Keratinocyte (primary cell): ENCODE measurements at regions not wholly inside any gene's neighbourhood (a gene's known extent, or its start where the extent isn't known, plus 50 kb on each side); places are given as distances from the start of the nearest gene placed in this dataset.

Experiments used
- DNase-seq: peaks from one replicate; pipeline ENCODE4 v3.0.0-alpha.2; 2011; ENCODE audit warnings: low read depth, missing footprints, low spot score
- FAIRE-seq: peaks from 2 replicates; lab custom pipeline; 2011; peaks lifted over from hg19 to GRCh38; lab: Jason Lieb, UNC
- H2AFZ ChIP-seq: 2 replicates; pipeline ENCODE4 v1.6.0; 2012; ENCODE audit warnings: low read length, control low read depth, inconsistent platforms; ENCODE audit not compliant: control insufficient read depth
- H3K27ac ChIP-seq: 2 replicates; pipeline ENCODE4 v1.5.1; 2011; ENCODE audit warnings: low read length; ENCODE audit not compliant: control insufficient read depth, insufficient read depth
- H3K27me3 ChIP-seq: 3 replicates; pipeline ENCODE4 v1.6.0; 2011; ENCODE audit warnings: low read length; ENCODE audit not compliant: control insufficient read depth, insufficient read depth; ENCODE audit errors: extremely low read depth
- H3K36me3 ChIP-seq, 2 experiments: 2 replicates in 1 of 2; 3 replicates in 1 of 2; pipeline ENCODE4 v1.5.1; 2011; ENCODE audit warnings: low read length in 2 of 2, mild to moderate bottlenecking in 1 of 2; ENCODE audit not compliant: control insufficient read depth in 2 of 2, insufficient read depth in 2 of 2; ENCODE audit errors: extremely low read depth in 1 of 2
- H3K4me1 ChIP-seq: 3 replicates; pipeline ENCODE4 v1.5.1; 2011; ENCODE audit warnings: low read length; ENCODE audit not compliant: control insufficient read depth, insufficient read depth; ENCODE audit errors: extremely low read depth
- H3K4me2 ChIP-seq: 3 replicates; pipeline ENCODE4 v1.6.0; 2011; ENCODE audit warnings: low read depth, low read length; ENCODE audit not compliant: control insufficient read depth, insufficient read depth; ENCODE audit errors: extremely low read depth
- H3K4me3 ChIP-seq, 3 experiments: fragments of 200-600 bp in 1 of 3; sonication (generic) in 1 of 3; 2 replicates in 2 of 3; 3 replicates in 1 of 3; pipeline ENCODE4 v1.5.1; 2011 to 2016; ENCODE audit warnings: low read length in 3 of 3, mild to moderate bottlenecking in 3 of 3, control low read depth in 2 of 3, inconsistent platforms in 1 of 3, low read depth in 1 of 3, mixed read lengths in 1 of 3, mixed run types in 1 of 3, moderate library complexity in 1 of 3; ENCODE audit not compliant: control insufficient read depth in 2 of 3, insufficient read depth in 2 of 3; ENCODE audit errors: extremely low read depth in 1 of 3
- H3K79me2 ChIP-seq: 2 replicates; pipeline ENCODE4 v1.6.0; 2012; ENCODE audit warnings: low read length; ENCODE audit not compliant: control insufficient read depth, insufficient read depth
- H3K9ac ChIP-seq: 3 replicates; pipeline ENCODE4 v1.6.0; 2011; ENCODE audit warnings: low read length; ENCODE audit not compliant: control insufficient read depth, insufficient read depth; ENCODE audit errors: extremely low read depth
- H3K9me1 ChIP-seq: 3 replicates; pipeline ENCODE4 v1.6.0; 2011; ENCODE audit warnings: low read length; ENCODE audit not compliant: control insufficient read depth, insufficient read depth; ENCODE audit errors: extremely low read depth
- H3K9me3 ChIP-seq: 2 replicates; pipeline ENCODE4 v1.5.1; 2012; ENCODE audit warnings: low read depth, low read length; ENCODE audit not compliant: control insufficient read depth
- H4K20me1 ChIP-seq: 3 replicates; pipeline ENCODE4 v1.6.0; 2011; ENCODE audit warnings: low read length; ENCODE audit not compliant: control insufficient read depth, insufficient read depth; ENCODE audit errors: extremely low read depth
- EZH2 ChIP-seq: IDR thresholded peaks from one replicate; pipeline ENCODE4 v1.6.1; 2012; ENCODE audit warnings: inconsistent platforms, mild to moderate bottlenecking, low read length, moderate library complexity
- dilution Hi-C: fragments of 300-500 bp; cut with MboI; formaldehyde crosslinking; loops from one replicate; pipeline ENCODE4 v1.7.0; 2020; ENCODE audit warnings: low sequenced_read_pairs; ENCODE audit not compliant: extremely low pct_ligation_motif_present
- TF ChIP-seq, protein P1 (sequence below), 3 experiments: IDR thresholded peaks in 1 of 3; conservative IDR thresholded peaks in 1 of 3; optimal IDR thresholded peaks in 1 of 3; 2 replicates in 2 of 3; 3 replicates in 1 of 3; pipeline versions ENCODE3 to v1.5.1; 2011; ENCODE audit warnings: low read length in 3 of 3, mild to moderate bottlenecking in 3 of 3, moderate library complexity in 2 of 3, control low read depth in 1 of 3, inconsistent platforms in 1 of 3; ENCODE audit not compliant: insufficient read depth in 2 of 3; ENCODE audit errors: extremely low read depth in 1 of 3

- TF ChIP-seq EZH2 = no peak
- DNase-seq (no peak), FAIRE-seq (no peak)
- Histone ChIP-seq H3K4me3 (no peak overlapping the region), H3K4me2 (no peak overlapping the region), H4K20me1 (no peaks in the 10 kb centered on the region), H3K27ac (no peak overlapping the region), H3K79me2 (no peaks in the 10 kb centered on the region), H3K36me3 (no peaks in the 10 kb centered on the region), H3K27me3 (peaks cover 6% of the 10 kb centered on the region), H3K9me1 (no peaks in the 10 kb centered on the region), H3K9me3 (no peaks in the 10 kb centered on the region), H3K9ac (no peak overlapping the region), H3K4me1 (no peaks in the 10 kb centered on the region), H2AFZ (no peak overlapping the region)
- dilution Hi-C loops = no loop called here
Measured at GRCh38 chr7:1360521-1360971, 98.7 kb downstream of the MICALL2 start.

DNA sequence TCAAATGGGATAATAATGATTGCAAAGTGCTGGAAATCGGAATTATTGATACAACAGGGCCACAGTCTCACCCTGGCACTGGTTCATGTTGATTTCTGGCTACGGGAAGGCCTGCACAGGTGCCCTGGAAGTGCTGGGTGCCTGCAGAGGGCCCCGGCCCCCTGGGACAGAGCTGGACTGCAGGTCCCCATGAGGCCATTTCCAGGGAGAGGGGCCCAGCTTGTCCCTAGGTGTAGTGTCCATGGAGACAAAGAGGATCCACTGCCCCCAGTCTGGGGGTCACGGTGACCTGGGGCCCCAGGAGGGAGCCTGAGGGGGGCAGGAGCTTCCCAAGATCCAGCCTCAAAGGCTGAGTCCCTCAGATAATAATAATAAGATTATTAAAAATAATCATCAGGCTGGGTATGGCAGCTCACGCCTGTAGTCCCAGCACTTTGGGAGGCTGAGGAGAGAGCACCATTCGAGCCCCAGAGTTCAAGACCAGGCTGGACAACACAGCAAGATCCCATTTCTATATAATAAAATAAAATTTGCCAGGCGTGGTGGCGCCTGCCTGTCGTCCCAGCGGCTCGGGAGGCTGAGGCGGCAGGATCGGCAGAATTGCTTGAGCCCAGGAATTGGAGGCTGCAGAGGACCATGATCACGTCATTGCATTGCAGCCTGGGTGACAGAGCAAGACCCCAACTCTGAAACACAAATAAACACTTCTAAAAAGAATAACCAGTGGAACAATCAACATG, 98.1 kb downstream of the MICALL2 start:
- Histone ChIP-seq H4K20me1 (no peaks in the 10 kb centered on the region), H2AFZ (no peak overlapping the region), H3K4me2 (no peak overlapping the region), H3K9ac (no peak overlapping the region), H3K9me1 (no peaks in the 10 kb centered on the region), H3K27me3 (no peaks in the 10 kb centered on the region), H3K9me3 (no peaks in the 10 kb centered on the region), H3K36me3 (no peaks in the 10 kb centered on the region), H3K4me1 (no peaks in the 10 kb centered on the region), H3K4me3 (no peak overlapping the region), H3K79me2 (no peaks in the 10 kb centered on the region), H3K27ac (no peak overlapping the region)
- no peak for DNase-seq
- no peak for FAIRE-seq
- dilution Hi-C loops = no loop called here
- TF ChIP-seq, protein P1, sequence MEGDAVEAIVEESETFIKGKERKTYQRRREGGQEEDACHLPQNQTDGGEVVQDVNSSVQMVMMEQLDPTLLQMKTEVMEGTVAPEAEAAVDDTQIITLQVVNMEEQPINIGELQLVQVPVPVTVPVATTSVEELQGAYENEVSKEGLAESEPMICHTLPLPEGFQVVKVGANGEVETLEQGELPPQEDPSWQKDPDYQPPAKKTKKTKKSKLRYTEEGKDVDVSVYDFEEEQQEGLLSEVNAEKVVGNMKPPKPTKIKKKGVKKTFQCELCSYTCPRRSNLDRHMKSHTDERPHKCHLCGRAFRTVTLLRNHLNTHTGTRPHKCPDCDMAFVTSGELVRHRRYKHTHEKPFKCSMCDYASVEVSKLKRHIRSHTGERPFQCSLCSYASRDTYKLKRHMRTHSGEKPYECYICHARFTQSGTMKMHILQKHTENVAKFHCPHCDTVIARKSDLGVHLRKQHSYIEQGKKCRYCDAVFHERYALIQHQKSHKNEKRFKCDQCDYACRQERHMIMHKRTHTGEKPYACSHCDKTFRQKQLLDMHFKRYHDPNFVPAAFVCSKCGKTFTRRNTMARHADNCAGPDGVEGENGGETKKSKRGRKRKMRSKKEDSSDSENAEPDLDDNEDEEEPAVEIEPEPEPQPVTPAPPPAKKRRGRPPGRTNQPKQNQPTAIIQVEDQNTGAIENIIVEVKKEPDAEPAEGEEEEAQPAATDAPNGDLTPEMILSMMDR (optimal IDR thresholded peaks at IDR 0.05 in 1 of 3, IDR thresholded peaks at IDR 0.05 in 1 of 3, conservative IDR thresholded peaks at IDR 0.05 in 1 of 3; ENCODE audit: extremely low read depth in 1 of 3, insufficient read depth in 2 of 3, low read length in 3 of 3) = no peak
- TF ChIP-seq EZH2 = no peak

DNA sequence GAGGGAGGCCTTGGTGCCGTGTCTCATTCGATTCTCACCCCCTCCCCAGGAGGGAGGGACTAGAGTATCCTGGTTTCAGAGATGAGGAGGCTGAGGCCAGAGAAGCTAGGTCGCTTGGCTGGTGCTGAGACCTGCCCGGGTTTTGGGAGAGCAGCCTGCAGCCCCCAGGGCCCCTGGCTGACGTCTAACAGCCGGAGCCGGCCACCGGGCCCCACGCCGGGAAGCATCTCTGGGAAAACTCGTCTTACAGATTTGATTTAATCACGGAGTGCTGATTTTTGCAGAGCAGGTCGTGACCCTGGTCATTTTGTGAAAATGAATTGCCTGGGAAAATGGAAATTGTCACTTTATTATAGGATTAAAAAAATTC, 97.5 kb downstream of the MICALL2 start:
- dilution Hi-C loops = no loop called here
- no peaks in the 10 kb centered on the region for H3K9me3 ChIP-seq
- no peaks in the 10 kb centered on the region for H3K79me2 ChIP-seq
- DNase-seq (no peak), FAIRE-seq (no peak)
- no peak for TF ChIP-seq EZH2
- TF ChIP-seq, protein P1 (optimal IDR thresholded peaks at IDR 0.05 in 1 of 3, IDR thresholded peaks at IDR 0.05 in 1 of 3, conservative IDR thresholded peaks at IDR 0.05 in 1 of 3; ENCODE audit: extremely low read depth in 1 of 3, insufficient read depth in 2 of 3, low read length in 3 of 3) = no peak
- no peak overlapping the region for H3K9ac ChIP-seq
- no peak overlapping the region for H2AFZ ChIP-seq
- H4K20me1 ChIP-seq = no peaks in the 10 kb centered on the region
- H3K36me3 ChIP-seq = no peaks in the 10 kb centered on the region
- no peak overlapping the region for H3K27ac ChIP-seq
- peaks cover 4% of the 10 kb centered on the region for H3K27me3 ChIP-seq
- H3K4me2 ChIP-seq = no peak overlapping the region
- no peaks in the 10 kb centered on the region for H3K4me1 ChIP-seq
- H3K9me1 ChIP-seq = no peaks in the 10 kb centered on the region
- no peak overlapping the region for H3K4me3 ChIP-seq
